ENCODE measurements at regions not wholly inside any gene's neighbourhood (a gene's known extent, or its start where the extent isn't known, plus 50 kb on each side); places are given as distances from the start of the nearest gene placed in this dataset.

DNA sequence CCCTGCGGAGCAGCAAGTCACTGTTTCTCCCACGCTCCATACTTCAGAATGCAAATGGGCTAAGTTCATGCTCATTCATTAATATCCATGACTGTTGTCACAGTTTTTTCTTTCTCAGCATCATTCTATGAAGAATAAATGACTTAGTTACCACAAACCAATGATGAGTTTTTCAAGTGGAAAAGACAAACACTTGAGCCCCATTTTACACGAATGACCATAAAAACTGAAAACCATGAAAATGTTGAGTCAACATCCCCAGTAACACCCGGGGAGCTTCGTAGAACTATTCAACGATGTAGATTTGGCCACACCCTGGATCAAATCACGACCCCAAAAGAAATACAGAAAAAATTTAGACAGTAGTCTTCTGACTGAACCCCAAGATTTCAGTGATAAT is 99.8 kb upstream of the GJB6 start:
- Mint-ChIP-seq H3K27ac (no peak overlapping the region), H3K4me1 (peaks cover 0 to 3% (median under 1%) of the 10 kb centered on the region in 4 donors), H3K4me3 (no peak overlapping the region), H3K36me3 (no peaks in the 10 kb centered on the region), H3K9me3 (peaks cover 2 to 9% (median 8%) of the 10 kb centered on the region in 8 donors), H3K27me3 (peaks cover 7 to 10% of the 10 kb centered on the region in 2 donors)
- Histone ChIP-seq H3K4me1 (ENCODE audit: insufficient read depth, low read length) (no peaks in the 10 kb centered on the region), H3K36me3 (ENCODE audit: insufficient read depth, low read length) (no peaks in the 10 kb centered on the region), H3K27ac (ENCODE audit: low read depth, low read length) (no peak overlapping the region), H3K9me3 (ENCODE audit: control insufficient read depth in 1 of 2, low read length in 2 of 2) (no peaks in the 10 kb centered on the region), H3K4me3 (ENCODE audit: low read length in 2 of 2) (no peak overlapping the region), H3K27me3 (ENCODE audit: insufficient read depth, low read length) (no peaks in the 10 kb centered on the region)
- intact Hi-C loops (cut with micrococcal nuclease), result no loop called here
- POLR2A ChIA-PET (ENCODE audit: partially characterized antibody), result no interaction called here
- CTCF ChIA-PET (ENCODE audit: partially characterized antibody), result no interaction called here
- DNase-seq, result no peak

DNA sequence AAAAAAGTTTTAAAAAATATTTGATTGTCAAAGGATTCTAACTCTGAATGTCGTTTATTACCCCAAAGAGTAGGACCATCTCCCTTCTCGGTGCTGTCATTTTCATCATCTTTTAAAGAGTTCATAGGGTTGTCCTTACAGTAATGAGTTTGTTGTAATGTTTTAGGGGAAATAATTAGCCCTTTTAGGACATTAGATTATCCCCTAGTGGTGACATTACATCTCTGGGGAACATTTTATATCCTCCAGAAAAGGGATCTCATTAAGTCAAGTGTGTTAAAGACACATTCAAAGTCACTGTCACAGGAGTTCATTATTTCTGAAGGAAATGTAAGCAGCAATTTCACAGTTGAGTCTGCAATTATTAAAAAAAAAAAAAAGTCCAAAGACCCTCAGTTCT is 99.3 kb upstream of the GJB6 start:
- Mint-ChIP-seq H3K36me3 (no peaks in the 10 kb centered on the region), H3K9me3 (peaks cover 2 to 13% (median 9%) of the 10 kb centered on the region in 8 donors), H3K4me3 (no peak overlapping the region), H3K27me3 (peaks cover 5 to 10% of the 10 kb centered on the region in 2 donors), H3K4me1 (no peaks in the 10 kb centered on the region), H3K27ac (no peak overlapping the region)
- intact Hi-C loops (cut with micrococcal nuclease), result no loop called here
- Histone ChIP-seq H3K27me3 (ENCODE audit: insufficient read depth, low read length) (no peaks in the 10 kb centered on the region), H3K36me3 (ENCODE audit: insufficient read depth, low read length) (no peaks in the 10 kb centered on the region), H3K4me1 (ENCODE audit: insufficient read depth, low read length) (no peaks in the 10 kb centered on the region), H3K9me3 (ENCODE audit: control insufficient read depth in 1 of 2, low read length in 2 of 2) (no peaks in the 10 kb centered on the region), H3K27ac (ENCODE audit: low read depth, low read length) (no peak overlapping the region), H3K4me3 (ENCODE audit: low read length in 2 of 2) (no peak overlapping the region)
- POLR2A ChIA-PET (ENCODE audit: partially characterized antibody), result no interaction called here
- CTCF ChIA-PET (ENCODE audit: partially characterized antibody), result no interaction called here
- DNase-seq, result no peak

DNA sequence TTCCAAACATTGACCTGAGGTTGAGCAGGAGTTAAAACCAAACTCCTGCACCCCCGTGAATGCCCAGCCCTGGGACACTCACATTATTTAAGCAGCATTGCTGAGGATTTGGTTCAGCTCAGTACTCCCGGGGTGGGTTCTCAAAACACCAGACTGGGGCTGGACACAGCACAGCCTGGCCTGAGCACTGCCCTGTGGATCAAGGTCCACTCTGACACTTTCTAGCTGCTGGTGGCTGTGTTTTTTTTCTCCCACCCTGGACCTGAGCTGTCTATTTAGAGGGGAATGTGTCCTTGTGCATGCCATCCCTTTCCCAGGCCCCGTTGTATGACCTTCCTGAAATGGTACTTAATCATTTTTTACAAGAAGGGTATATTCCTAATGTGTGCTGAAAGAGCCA is 94.7 kb upstream of the GJB6 start:
- Histone ChIP-seq H3K36me3 (ENCODE audit: insufficient read depth, low read length) (no peaks in the 10 kb centered on the region), H3K27me3 (ENCODE audit: insufficient read depth, low read length) (no peaks in the 10 kb centered on the region), H3K4me1 (ENCODE audit: insufficient read depth, low read length) (no peaks in the 10 kb centered on the region), H3K4me3 (ENCODE audit: low read length in 2 of 2) (no peak overlapping the region), H3K27ac (ENCODE audit: low read depth, low read length) (no peak overlapping the region), H3K9me3 (ENCODE audit: control insufficient read depth in 1 of 2, low read length in 2 of 2) (peaks cover 0 to 7% of the 10 kb centered on the region in 2 donors)
- peaks cover 4 to 36% (median 26%) of the 10 kb centered on the region in 8 donors for H3K9me3 Mint-ChIP-seq
- H3K27me3 Mint-ChIP-seq, result peaks cover 7 to 15% of the 10 kb centered on the region in 2 donors
- CTCF ChIA-PET (ENCODE audit: partially characterized antibody), result no interaction called here
- no peak overlapping the region for H3K4me3 Mint-ChIP-seq
- H3K36me3 Mint-ChIP-seq, result peaks cover 5 to 9% of the 10 kb centered on the region in 2 donors
- DNase-seq, result no peak
- H3K4me1 Mint-ChIP-seq, result no peaks in the 10 kb centered on the region
- POLR2A ChIA-PET (ENCODE audit: partially characterized antibody), result no interaction called here
- no peak overlapping the region for H3K27ac Mint-ChIP-seq
- intact Hi-C loops (cut with micrococcal nuclease), result no loop called here

DNA sequence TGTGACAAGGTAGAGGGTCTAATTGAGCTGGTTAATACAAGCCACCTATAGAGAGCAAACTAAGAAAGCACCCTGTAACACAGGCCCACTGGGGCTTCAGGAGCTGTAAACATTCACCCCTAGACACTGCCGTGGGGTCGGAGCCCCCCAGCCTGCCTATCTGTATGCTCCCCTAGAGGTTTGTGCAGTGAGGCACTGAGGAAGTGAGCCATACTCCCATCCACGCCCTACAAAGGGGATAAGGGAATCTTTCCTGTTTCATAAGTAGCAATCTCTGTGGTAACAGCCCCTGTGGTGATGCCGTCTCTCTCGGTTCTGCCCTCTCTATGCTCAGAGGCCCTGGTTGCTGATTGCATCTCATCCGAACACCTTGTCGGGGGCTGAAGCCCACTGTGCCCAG is 94.2 kb upstream of the GJB6 start:
- peaks cover 0 to 7% of the 10 kb centered on the region in 2 donors for H3K9me3 ChIP-seq (ENCODE audit: control insufficient read depth in 1 of 2, low read length in 2 of 2)
- no peaks in the 10 kb centered on the region for H3K4me1 Mint-ChIP-seq
- POLR2A ChIA-PET (ENCODE audit: partially characterized antibody), result no interaction called here
- H3K4me1 ChIP-seq (ENCODE audit: insufficient read depth, low read length), result no peaks in the 10 kb centered on the region
- H3K9me3 Mint-ChIP-seq, result peaks cover 4 to 36% (median 26%) of the 10 kb centered on the region in 8 donors
- CTCF ChIA-PET (ENCODE audit: partially characterized antibody), result no interaction called here
- no peak overlapping the region for H3K4me3 Mint-ChIP-seq
- intact Hi-C loops (cut with micrococcal nuclease), result no loop called here
- H3K36me3 ChIP-seq (ENCODE audit: insufficient read depth, low read length), result no peaks in the 10 kb centered on the region
- peaks cover 7 to 15% of the 10 kb centered on the region in 2 donors for H3K27me3 Mint-ChIP-seq
- no peak overlapping the region for H3K27ac Mint-ChIP-seq
- H3K27me3 ChIP-seq (ENCODE audit: insufficient read depth, low read length), result no peaks in the 10 kb centered on the region
- no peak overlapping the region for H3K27ac ChIP-seq (ENCODE audit: low read depth, low read length)
- H3K4me3 ChIP-seq (ENCODE audit: low read length in 2 of 2), result no peak overlapping the region
- peaks cover 5 to 9% of the 10 kb centered on the region in 2 donors for H3K36me3 Mint-ChIP-seq
- DNase-seq, result no peak

DNA sequence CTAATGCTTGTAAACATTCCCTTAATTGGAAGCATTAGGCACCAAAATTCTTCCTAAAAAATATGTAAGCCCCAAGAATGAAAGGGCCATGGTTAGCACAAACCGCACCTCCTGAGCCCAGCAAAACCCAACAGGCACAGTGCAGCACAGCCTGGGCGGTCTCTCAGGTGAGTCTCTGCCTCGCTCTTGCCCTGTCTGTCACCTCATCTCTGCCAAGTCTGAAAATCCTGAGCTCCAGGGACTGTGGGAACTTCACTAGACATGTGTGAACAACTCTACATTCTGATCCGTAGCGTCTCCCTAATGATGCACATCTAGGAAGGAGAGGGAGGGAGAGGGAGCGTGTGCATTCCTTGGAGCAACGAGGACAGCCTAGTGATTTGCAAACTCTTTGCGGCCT is 88.8 kb upstream of the GJB6 start:
- Mint-ChIP-seq H3K27me3 (peaks cover 5 to 8% of the 10 kb centered on the region in 2 donors), H3K27ac (no peak overlapping the region), H3K4me3 (no peak overlapping the region), H3K9me3 (peaks cover 2 to 21% (median 16%) of the 10 kb centered on the region in 8 donors), H3K4me1 (peaks cover 0 to 1% (median 0%) of the 10 kb centered on the region in 4 donors), H3K36me3 (peaks cover 5 to 9% of the 10 kb centered on the region in 2 donors)
- Histone ChIP-seq H3K27me3 (ENCODE audit: insufficient read depth, low read length) (no peaks in the 10 kb centered on the region), H3K4me3 (ENCODE audit: low read length in 2 of 2) (no peak overlapping the region), H3K36me3 (ENCODE audit: insufficient read depth, low read length) (no peaks in the 10 kb centered on the region), H3K9me3 (ENCODE audit: control insufficient read depth in 1 of 2, low read length in 2 of 2) (peaks cover 0 to 7% of the 10 kb centered on the region in 2 donors), H3K4me1 (ENCODE audit: insufficient read depth, low read length) (no peaks in the 10 kb centered on the region), H3K27ac (ENCODE audit: low read depth, low read length) (no peak overlapping the region)
- CTCF ChIA-PET (ENCODE audit: partially characterized antibody), result interaction anchor here (0.7 kb wide), 1 partner anchor 124 kb away, joined by 3 read pairs; no protein-coding TSS in a partner anchor
- POLR2A ChIA-PET (ENCODE audit: partially characterized antibody), result no interaction called here
- DNase-seq, result no peak
- intact Hi-C loops (cut with micrococcal nuclease), result no loop called here

DNA sequence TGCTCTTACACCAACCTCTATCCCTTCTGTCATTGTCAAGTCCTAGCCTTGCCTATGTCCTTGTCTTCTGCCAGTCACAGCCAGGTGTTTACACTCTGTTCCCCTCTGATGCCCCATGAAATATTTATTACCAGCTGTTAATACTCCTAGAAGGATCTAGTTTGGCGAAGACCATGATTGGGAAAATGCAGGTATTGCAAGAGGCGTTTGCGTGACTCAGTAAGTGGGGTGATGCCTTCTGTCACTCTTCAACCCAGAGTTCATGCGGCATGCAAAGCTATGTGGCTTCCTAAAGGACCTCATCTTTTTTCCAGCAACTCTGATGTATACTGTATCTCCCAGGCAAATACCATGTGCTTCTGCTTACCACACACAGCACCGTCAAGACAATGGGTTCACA is 81.8 kb upstream of the GJB6 start:
- Mint-ChIP-seq H3K27ac (no peak overlapping the region), H3K4me1 (no peaks in the 10 kb centered on the region), H3K36me3 (no peaks in the 10 kb centered on the region), H3K9me3 (no peaks in the 10 kb centered on the region), H3K4me3 (no peak overlapping the region), H3K27me3 (peaks cover 0 to 3% of the 10 kb centered on the region in 2 donors)
- no peak overlapping the region for H3K27ac ChIP-seq (ENCODE audit: low read depth, low read length)
- no peak for DNase-seq
- H3K27me3 ChIP-seq (ENCODE audit: insufficient read depth, low read length), result no peaks in the 10 kb centered on the region
- H3K4me3 ChIP-seq (ENCODE audit: low read length in 2 of 2), result no peak overlapping the region
- H3K36me3 ChIP-seq (ENCODE audit: insufficient read depth, low read length), result no peaks in the 10 kb centered on the region
- H3K9me3 ChIP-seq (ENCODE audit: control insufficient read depth in 1 of 2, low read length in 2 of 2), result no peaks in the 10 kb centered on the region
- ChIA-PET CTCF (ENCODE audit: partially characterized antibody) (no interaction called here), POLR2A (ENCODE audit: partially characterized antibody) (no interaction called here)
- no peaks in the 10 kb centered on the region for H3K4me1 ChIP-seq (ENCODE audit: insufficient read depth, low read length)
- intact Hi-C loops (cut with micrococcal nuclease), result no loop called here

DNA sequence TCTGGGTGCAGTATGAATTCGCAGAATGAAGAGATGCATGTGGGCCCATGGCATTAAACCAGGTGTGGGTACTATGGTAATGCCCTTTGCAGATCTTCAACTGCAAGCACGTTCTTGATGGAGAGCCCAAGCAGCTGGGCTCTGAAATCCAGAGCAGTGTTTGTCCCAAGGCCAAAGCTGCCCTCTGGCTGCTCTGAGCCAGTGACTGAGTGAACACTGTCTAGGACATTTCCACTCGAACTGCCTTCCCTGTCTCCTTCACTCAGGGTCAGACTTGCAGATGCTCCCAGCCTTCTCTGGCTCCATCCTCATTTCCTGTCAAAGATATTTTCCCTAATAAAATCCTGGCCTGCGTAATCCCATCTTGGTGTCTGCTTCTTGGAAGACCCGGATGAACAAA is 80.2 kb upstream of the GJB6 start:
- Mint-ChIP-seq H3K27ac (no peak overlapping the region), H3K27me3 (peaks cover 3 to 5% of the 10 kb centered on the region in 2 donors), H3K36me3 (no peaks in the 10 kb centered on the region), H3K4me1 (no peaks in the 10 kb centered on the region), H3K9me3 (peaks cover 0 to 12% (median 11%) of the 10 kb centered on the region in 8 donors), H3K4me3 (no peak overlapping the region)
- no peak overlapping the region for H3K4me3 ChIP-seq (ENCODE audit: low read length in 2 of 2)
- ChIA-PET CTCF (ENCODE audit: partially characterized antibody) (no interaction called here), POLR2A (ENCODE audit: partially characterized antibody) (no interaction called here)
- intact Hi-C loops (cut with micrococcal nuclease), result no loop called here
- no peak overlapping the region for H3K27ac ChIP-seq (ENCODE audit: low read depth, low read length)
- H3K36me3 ChIP-seq (ENCODE audit: insufficient read depth, low read length), result no peaks in the 10 kb centered on the region
- H3K4me1 ChIP-seq (ENCODE audit: insufficient read depth, low read length), result no peaks in the 10 kb centered on the region
- H3K9me3 ChIP-seq (ENCODE audit: control insufficient read depth in 1 of 2, low read length in 2 of 2), result no peaks in the 10 kb centered on the region
- DNase-seq, result no peak
- H3K27me3 ChIP-seq (ENCODE audit: insufficient read depth, low read length), result no peaks in the 10 kb centered on the region

DNA sequence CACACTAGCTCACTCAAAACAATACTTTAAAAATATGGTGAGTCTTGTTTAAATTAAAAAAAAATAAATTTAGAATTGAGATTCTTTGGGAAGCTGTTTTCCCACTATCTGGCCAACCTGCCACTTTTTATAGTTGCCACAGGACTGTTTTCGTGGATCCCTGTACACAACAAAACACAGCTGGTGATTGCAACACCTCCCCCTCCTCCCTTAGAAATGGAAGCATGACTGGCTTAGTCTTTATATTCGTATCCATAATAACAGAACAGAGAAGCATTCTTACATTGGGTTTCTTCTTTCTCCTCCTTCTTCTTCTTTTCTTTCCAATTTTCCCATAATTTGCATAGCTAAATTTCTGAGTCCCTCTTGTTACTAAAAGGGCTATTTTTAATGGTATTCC is 79.5 kb upstream of the GJB6 start:
- no peak overlapping the region for H3K4me3 ChIP-seq (ENCODE audit: low read length in 2 of 2)
- POLR2A ChIA-PET (ENCODE audit: partially characterized antibody), result no interaction called here
- Mint-ChIP-seq H3K4me1 (no peaks in the 10 kb centered on the region), H3K9me3 (peaks cover 0 to 18% (median 15%) of the 10 kb centered on the region in 8 donors), H3K4me3 (no peak overlapping the region), H3K36me3 (no peaks in the 10 kb centered on the region), H3K27me3 (peaks cover 3 to 6% of the 10 kb centered on the region in 2 donors), H3K27ac (no peak overlapping the region)
- intact Hi-C loops (cut with micrococcal nuclease), result no loop called here
- H3K9me3 ChIP-seq (ENCODE audit: control insufficient read depth in 1 of 2, low read length in 2 of 2), result no peaks in the 10 kb centered on the region
- no peaks in the 10 kb centered on the region for H3K36me3 ChIP-seq (ENCODE audit: insufficient read depth, low read length)
- no peaks in the 10 kb centered on the region for H3K27me3 ChIP-seq (ENCODE audit: insufficient read depth, low read length)
- no peak for DNase-seq
- H3K27ac ChIP-seq (ENCODE audit: low read depth, low read length), result no peak overlapping the region
- H3K4me1 ChIP-seq (ENCODE audit: insufficient read depth, low read length), result no peaks in the 10 kb centered on the region
- CTCF ChIA-PET (ENCODE audit: partially characterized antibody), result no interaction called here

All from CD4-positive, alpha-beta memory T cell (primary cell).